ENCODE measurements at regions not wholly inside any gene's neighbourhood (a gene's known extent, or its start where the extent isn't known, plus 50 kb on each side); places are given as distances from the start of the nearest gene placed in this dataset.

DNA sequence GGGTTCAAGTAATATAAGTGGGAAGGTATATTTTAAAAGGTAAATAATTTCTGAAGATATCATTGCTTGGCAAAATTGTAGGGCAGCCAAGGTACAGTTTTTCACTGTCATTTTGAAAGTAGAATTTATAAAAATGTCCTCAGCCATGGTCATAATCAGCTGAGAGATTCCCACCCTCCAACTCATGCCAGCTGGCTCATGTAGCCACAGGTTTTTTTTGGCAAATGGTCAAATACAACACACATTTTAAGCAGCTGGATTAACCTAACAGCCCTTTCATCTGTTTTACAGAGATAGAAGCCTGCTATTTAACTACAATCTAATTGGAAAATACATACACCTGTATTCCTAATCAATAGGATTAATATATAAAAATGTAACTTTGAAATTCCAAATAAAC, 619.2 kb upstream of the SGCG start:
- Histone ChIP-seq H3K36me3 (ENCODE audit: control insufficient read depth in 1 of 2, insufficient read depth in 2 of 2, low read length in 2 of 2) (no peaks in the 10 kb centered on the region), H3K9me2 (ENCODE audit: insufficient read depth) (no peaks in the 10 kb centered on the region), H3K27ac (ENCODE audit: low read depth, low read length) (no peak overlapping the region), H3K79me2 (ENCODE audit: insufficient read depth, low read length) (no peaks in the 10 kb centered on the region), H3K4me3 (replicated peaks in 1 of 2; ENCODE audit: low read depth in 1 of 2, low read length in 2 of 2) (no peak overlapping the region), H2AFZ (ENCODE audit: low read depth, low read length, poor library complexity, severe bottlenecking) (no peak overlapping the region), H3K4me1 (ENCODE audit: control insufficient read depth in 1 of 2, insufficient read depth in 2 of 2, low read length in 2 of 2) (0 out of 4 replicates have a peak, but pooled peaks cover 0 to 2% of the 10 kb centered on the region in 2 experiments), H3K27me3 (ENCODE audit: insufficient read depth, low read length) (no peaks in the 10 kb centered on the region), H3K9me3 (ENCODE audit: control insufficient read depth in 1 of 2, insufficient read depth in 1 of 2, low read depth in 1 of 2, low read length in 2 of 2) (no peaks in the 10 kb centered on the region), H3K4me2 (ENCODE audit: low read length) (no peak overlapping the region), H4K20me1 (ENCODE audit: insufficient read depth) (no peaks in the 10 kb centered on the region), H3K9ac (ENCODE audit: low read length) (no peak overlapping the region)
- CTCF ChIA-PET, result no interaction called here
- BruUV-seq (replicated peaks), result no TSS peak
- DNase-seq (ENCODE audit: low read depth, low spot score) (no peak), ATAC-seq (no peak)
- TF ChIP-seq TCF7L2 (IDR thresholded peaks at IDR 0.05; ENCODE audit: borderline replicate concordance, extremely low read depth, insufficient read depth, insufficient read length) (no peak), JUND (IDR thresholded peaks at IDR 0.05) (no peak), CTCF (IDR thresholded peaks at IDR 0.05 in 2 of 3, conservative IDR thresholded peaks at IDR 0.05 in 1 of 3; ENCODE audit: borderline replicate concordance in 1 of 3, insufficient read depth in 1 of 3, low read depth in 2 of 3, low read length in 2 of 3) (no peak), FOSL1 (IDR thresholded peaks at IDR 0.05; ENCODE audit: low read depth) (no peak), RAD21 (IDR thresholded peaks at IDR 0.05; ENCODE audit: low read depth) (no peak), ZBTB33 (IDR thresholded peaks at IDR 0.05; ENCODE audit: extremely low read depth, insufficient replicate concordance, low read length) (no peak), ZNF274 (IDR thresholded peaks at IDR 0.05; ENCODE audit: low read depth, low read length) (no peak), POLR2AphosphoS5 (IDR thresholded peaks at IDR 0.05; ENCODE audit: low read depth, low read length) (no peak), EGR1 (IDR thresholded peaks at IDR 0.05; ENCODE audit: low read depth) (no peak), YY1 (IDR thresholded peaks at IDR 0.05; ENCODE audit: extremely low read depth, insufficient replicate concordance, low read depth, low read length) (no peak), MAX (IDR thresholded peaks at IDR 0.05) (no peak), ELF1 (IDR thresholded peaks at IDR 0.05; ENCODE audit: borderline replicate concordance, low read depth) (no peak), CBX3 (IDR thresholded peaks at IDR 0.05; ENCODE audit: low read depth) (no peak), SIN3A (IDR thresholded peaks at IDR 0.05; ENCODE audit: low read depth) (no peak), ZFX (IDR thresholded peaks at IDR 0.05) (no peak), SP1 (IDR thresholded peaks at IDR 0.05; ENCODE audit: low read depth) (no peak), EZH2phosphoT487 (IDR thresholded peaks at IDR 0.05; ENCODE audit: borderline replicate concordance) (no peak)
- TF ChIP-seq, protein P1, sequence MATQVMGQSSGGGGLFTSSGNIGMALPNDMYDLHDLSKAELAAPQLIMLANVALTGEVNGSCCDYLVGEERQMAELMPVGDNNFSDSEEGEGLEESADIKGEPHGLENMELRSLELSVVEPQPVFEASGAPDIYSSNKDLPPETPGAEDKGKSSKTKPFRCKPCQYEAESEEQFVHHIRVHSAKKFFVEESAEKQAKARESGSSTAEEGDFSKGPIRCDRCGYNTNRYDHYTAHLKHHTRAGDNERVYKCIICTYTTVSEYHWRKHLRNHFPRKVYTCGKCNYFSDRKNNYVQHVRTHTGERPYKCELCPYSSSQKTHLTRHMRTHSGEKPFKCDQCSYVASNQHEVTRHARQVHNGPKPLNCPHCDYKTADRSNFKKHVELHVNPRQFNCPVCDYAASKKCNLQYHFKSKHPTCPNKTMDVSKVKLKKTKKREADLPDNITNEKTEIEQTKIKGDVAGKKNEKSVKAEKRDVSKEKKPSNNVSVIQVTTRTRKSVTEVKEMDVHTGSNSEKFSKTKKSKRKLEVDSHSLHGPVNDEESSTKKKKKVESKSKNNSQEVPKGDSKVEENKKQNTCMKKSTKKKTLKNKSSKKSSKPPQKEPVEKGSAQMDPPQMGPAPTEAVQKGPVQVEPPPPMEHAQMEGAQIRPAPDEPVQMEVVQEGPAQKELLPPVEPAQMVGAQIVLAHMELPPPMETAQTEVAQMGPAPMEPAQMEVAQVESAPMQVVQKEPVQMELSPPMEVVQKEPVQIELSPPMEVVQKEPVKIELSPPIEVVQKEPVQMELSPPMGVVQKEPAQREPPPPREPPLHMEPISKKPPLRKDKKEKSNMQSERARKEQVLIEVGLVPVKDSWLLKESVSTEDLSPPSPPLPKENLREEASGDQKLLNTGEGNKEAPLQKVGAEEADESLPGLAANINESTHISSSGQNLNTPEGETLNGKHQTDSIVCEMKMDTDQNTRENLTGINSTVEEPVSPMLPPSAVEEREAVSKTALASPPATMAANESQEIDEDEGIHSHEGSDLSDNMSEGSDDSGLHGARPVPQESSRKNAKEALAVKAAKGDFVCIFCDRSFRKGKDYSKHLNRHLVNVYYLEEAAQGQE (IDR thresholded peaks at IDR 0.05; ENCODE audit: low read depth), result no peak
- TF ChIP-seq, protein P2, sequence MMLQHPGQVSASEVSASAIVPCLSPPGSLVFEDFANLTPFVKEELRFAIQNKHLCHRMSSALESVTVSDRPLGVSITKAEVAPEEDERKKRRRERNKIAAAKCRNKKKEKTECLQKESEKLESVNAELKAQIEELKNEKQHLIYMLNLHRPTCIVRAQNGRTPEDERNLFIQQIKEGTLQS (IDR thresholded peaks at IDR 0.05), result no peak
- POLR2A ChIA-PET, result no interaction called here
- intact Hi-C loops (cut with micrococcal nuclease), result no loop called here
- RAD21 ChIA-PET (ENCODE audit: low non-redundant PET in 1 of 2, low total read pairs in 2 of 2, uncharacterized antibody in 2 of 2, unreplicated experiment in 2 of 2), result no interaction called here

Measured in HCT116 (cell line).